ENCODE measurements at regions not wholly inside any gene's neighbourhood (a gene's known extent, or its start where the extent isn't known, plus 50 kb on each side); places are given as distances from the start of the nearest gene placed in this dataset.

GRCh38 chr6:119559586-119559985 lies 210.0 kb upstream of the MAN1A1 start:
- DNase-seq = no peak

DNA sequence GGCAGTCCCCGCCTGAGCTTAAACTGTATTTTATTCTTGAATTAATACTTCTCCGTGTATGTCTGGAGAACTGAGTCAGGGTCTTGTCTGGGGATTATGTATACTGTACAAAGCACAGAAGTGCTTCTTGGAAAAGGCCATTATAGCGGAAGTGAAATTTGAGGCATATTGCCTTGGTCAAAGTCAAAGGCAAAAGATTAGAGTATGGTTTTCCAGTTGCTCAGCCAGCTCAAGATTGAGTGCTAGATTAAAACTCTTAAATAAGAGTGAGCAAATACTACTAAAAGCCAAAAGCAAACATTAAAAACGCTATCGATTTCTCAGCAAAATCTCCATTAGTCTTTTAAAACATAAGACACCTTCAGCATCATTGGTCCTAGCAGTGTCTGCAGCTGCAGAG lies 207.7 kb upstream of the MAN1A1 start:
- no peak for DNase-seq

GRCh38 chr6:119552021-119552420 lies 202.5 kb upstream of the MAN1A1 start:
- no peak for DNase-seq

DNA sequence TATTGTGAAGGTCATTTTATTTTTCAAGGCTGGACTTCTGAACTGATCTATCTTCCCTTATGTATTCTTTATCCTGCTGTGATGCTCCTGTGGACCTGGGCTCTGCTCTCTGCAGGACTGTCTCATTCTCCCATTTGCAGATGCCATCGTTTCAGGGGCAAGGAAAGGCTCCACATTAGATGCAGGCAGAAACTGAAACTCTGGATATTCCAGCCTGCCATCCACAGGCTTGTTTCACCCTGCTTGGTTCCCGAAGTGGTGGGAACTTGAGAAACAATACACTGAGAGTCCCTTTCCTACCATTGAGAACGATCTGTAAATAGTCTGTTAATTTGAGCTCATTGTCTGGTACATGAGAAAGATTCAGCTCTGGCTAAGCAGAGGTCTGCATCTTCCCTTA lies 197.5 kb upstream of the MAN1A1 start:
- DNase-seq = no peak

DNA sequence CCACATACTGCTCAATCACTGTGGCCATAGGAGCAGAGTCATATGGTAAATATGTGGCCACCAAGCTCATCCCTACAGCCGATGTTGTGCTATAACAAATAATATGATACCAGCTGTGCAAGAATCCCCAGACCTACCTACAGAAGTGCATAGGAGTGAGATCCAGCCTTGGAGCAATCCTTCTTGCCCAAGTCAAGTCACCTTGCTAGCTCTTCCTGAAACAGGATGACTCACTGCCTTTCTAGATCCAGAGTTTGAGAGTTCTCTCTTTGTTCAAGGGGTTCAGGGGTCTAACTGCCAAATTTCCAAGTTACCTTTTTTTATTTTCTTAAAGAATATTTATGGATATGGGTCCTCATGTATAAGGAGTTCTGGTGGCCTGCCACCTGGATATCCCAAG lies 195.7 kb upstream of the MAN1A1 start:
- no peak for DNase-seq

DNA sequence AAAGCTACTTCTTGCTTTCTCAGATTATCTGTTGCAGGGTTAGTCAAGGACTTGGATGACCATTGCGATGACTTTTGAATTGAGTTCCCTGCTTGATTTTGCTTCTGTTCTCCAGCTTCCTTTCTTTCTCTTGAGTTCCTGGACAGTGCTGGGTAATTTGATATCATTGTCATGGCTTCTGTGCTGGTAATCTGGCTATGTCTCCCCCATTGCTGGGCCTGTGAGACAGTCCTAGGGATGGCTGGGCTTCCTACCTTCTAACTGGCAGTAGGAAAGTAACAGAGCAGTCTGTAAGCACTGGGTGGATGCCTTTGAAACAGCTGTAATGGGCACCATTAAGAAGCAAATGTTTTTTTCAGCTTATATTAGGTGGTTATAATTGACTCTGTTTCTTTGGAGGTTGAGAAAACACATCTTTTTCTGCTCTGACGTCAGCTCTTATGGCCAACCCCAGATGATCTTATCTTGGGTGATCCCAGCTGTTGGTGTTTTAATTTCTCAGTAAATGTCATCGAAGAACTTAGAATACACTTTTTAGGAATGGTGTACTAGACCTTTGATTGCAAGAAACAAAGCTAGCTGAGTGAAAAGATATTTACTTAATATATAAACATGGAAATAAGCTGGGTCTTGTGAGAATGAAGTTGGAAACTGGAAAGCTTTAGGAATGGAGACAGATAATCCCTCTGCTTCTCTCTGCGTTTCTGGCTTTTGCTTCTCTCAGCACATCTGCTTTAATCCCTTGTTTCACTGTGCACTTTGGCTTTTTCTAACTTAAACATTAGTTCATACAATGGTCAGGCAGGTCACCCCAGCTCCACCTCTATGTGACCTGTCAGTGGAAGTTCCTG lies 195.0 kb upstream of the MAN1A1 start:
- no peak for DNase-seq

DNA sequence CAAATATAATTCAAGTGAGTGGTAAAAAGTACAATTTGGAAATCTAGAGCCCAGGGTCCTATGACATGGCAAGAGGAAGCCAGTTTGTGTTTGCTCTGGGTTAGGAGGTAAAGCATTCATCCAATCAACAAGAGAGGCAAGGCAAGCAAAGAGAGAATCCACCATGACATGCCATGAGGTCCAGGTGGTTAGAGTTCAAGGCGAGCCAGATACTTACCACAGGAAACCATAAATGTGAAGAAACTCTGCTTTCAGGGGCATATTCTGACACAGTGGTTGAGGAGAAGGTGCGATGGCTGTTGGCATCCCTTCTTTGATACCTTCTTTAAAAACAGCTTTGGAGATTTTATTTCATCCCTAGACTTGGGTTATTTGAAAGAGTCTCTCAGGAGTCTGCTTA lies 193.8 kb upstream of the MAN1A1 start:
- no peak for DNase-seq

DNA sequence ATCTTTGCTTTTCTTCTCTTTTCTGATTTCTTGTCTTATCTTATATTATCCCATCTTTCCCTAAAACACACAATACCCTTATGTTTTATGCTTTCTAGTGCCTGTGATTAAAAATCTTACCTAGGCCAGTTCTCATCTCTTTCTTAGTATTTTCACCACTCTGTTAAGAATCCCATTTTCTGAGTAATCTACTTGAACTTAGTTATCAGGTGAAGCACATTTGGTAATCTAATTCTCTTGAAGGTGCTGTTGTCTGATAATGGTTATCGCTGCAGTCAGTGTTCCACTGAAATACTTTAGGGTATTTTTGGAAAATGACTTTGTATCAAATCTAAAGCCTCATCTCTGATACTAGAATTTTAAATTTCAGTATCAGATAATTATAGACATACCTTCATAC lies 192.5 kb upstream of the MAN1A1 start:
- no peak for DNase-seq

DNA sequence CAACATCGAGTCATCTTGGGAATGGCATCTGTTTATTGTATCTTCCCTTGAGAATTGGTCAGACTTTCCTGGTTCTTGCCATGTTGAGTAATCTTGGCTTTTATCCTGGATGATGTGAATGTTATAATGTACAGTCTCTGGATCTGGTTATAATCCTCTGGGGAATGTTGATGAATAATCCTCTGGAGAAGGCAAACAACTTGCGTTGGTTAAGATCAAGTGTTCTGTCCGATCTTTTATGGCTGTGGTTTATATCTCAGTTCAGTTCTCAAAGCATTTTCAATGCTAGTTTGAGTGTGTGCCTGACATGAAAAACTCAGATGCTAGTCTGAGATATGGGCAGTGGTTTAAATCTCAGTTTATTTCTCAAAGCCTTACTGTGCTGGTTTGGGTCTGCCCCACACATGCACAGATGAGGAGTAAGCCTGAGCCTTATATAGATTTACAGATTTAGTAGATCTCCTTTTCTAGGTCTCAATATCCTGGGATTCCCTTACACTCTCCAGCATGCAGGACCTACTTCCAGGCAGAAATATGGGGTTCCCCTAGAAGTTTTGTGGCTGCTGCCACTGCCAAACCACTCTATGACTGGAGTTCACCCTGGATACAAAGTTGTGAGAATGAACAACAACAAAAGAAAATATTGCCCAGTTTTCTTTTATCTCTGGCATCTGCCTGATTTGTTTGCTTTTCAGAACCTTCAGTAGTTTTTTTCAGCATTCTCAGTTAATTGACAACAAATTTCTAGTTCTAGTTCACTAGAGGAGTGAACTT lies 191.8 kb upstream of the MAN1A1 start:
- DNase-seq = no peak

DNA sequence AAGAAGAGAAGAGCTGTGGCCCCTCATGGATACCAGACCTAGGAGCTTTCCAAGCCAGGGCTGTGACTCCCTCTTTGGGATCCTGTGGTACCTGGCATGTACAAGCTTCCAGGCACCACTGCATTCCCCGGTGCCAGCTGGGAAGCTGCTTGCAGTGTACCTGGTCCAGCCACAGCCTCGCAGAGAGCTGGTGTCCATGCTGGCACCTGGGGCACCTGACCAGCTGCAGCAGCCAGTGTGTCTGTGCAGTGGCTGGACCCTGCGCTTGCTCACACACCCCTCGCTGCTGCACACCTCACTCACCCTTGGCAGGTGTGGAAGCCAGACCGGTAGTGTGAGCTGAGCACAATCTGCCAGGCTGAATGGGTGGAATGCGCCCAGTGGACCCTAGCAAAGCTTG lies 190.9 kb upstream of the MAN1A1 start:
- DNase-seq = no peak

- no peak for DNase-seq
Measured at GRCh38 chr6:119539066-119539746, 189.6 kb upstream of the MAN1A1 start.

DNA sequence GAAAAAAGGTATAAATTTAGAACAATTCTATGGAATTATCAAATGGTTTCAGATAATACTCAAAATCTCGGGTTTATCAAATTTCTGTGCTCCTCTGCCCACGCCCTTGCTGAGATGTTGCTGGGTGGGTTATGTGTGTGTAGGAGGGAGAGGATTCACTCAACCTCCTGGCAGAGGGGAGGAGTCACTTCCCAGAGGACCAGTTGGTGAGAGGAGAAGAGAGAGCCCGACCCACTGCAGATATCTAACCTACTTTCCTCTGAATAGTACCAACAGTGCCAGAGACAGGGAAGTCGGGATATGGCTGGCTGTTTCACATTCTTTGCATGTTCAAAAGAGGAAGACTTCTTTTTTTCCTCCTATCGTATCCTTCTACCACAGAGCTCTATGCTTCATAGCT lies 187.1 kb upstream of the MAN1A1 start:
- DNase-seq = no peak

GRCh38 chr6:119535332-119535731 lies 185.8 kb upstream of the MAN1A1 start:
- no peak for DNase-seq

- DNase-seq = no peak
Measured at GRCh38 chr6:119533603-119534279, 184.2 kb upstream of the MAN1A1 start.

DNA sequence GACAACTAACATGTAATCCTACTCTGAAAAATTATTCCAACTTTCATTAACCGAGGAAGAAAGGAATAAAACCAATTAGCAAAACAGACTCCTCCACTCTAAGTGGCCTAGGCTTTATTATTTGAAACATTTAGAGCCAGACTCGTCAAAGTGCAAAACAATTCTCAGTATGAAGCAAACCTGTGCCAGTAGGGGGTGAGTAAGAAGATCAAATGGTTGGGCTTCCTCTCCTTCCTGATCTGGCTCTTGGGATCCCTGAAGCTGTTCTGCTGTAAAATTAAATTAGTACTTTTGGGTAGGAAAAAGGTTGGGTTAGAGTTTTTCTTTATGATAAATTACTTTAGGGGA lies 177.6 kb upstream of the MAN1A1 start:
- DNase-seq = no peak

- DNase-seq = no peak
Measured at GRCh38 chr6:119526561-119527230, 177.1 kb upstream of the MAN1A1 start.

DNA sequence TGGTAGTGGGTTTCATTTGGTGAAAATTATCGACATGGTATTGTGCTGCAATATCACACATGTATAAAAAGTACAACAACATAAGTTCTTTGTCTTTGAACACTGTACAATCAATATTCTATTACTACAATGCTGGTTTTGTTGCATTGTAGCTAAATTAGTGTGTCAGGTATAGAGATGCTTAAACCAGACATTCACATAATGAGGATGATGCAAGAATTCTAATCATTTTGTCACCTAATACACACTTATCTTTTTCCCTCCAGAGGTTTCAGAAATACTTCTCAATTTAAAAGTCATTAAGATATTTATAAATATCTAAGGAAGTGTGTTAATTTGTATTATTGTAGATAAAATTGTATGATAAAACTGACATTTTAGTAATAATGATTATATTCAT lies 174.8 kb upstream of the MAN1A1 start:
- no peak for DNase-seq

DNA sequence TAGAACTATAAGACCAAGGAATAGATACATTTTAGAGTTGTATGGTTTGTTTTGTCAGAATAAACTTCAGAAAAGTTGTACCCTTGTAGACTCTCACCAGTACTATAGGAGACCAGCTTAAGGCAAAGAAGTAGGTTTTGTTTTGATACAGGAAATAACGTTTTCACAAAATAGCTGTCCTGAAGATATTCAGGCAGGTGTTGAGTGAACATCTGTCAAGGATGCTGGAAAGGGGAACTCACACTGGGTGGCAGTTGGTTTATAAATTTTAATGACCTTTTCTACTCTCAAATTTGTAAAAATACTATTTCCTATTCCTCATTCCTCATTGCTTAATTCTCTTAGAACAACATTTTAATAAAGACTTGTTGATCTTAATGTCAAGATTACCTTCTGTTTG lies 174.0 kb upstream of the MAN1A1 start:
- DNase-seq = no peak

GRCh38 chr6:119521251-119521650 lies 171.7 kb upstream of the MAN1A1 start:
- no peak for DNase-seq

DNA sequence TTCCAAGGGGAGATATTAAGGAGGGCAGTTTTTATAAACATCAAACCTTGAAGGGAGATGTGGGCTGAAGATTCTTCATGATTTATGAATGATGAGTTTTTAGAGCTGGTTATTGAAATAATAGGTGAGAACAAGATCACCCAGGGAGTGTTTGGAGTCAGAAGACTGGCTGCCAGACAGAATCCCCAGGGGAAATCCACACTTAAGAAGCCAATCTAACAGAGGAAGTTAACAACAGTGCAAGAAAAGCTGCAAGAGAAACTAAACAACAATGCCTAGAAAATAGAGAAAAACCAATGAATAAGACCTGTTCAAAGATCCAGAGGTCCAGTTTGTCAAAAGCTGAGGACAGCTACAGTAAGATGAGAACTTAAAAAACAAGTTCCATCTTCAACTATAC lies 167.9 kb upstream of the MAN1A1 start:
- no peak for DNase-seq

DNA sequence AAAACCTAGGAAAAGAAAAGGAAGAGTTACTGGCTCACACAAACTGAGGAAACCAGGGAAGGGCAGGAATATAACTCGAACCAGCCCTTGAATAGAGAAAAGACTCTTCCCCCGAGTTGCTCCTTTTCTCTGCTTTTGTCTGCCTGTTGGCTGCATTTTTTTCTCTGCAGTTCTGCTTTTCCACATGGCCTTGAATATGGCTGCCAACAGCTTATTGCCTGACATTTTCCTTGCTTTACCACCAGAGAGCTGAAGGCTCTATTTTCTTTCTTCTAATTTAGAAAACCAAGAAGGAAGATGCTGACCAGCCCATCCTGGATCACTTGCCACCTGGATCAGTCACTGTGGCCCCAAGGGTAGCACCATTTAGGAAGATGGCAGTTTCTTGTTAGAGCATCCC lies 164.8 kb upstream of the MAN1A1 start:
- DNase-seq = no peak

GRCh38 chr6:119511024-119511423 lies 161.5 kb upstream of the MAN1A1 start:
- no peak for DNase-seq

GRCh38 chr6:119510246-119510645 lies 160.7 kb upstream of the MAN1A1 start:
- no peak for DNase-seq
